GM12878 (cell line): ENCODE measurements at regions not wholly inside any gene's neighbourhood (a gene's known extent, or its start where the extent isn't known, plus 50 kb on each side); places are given as distances from the start of the nearest gene placed in this dataset.

Source experiments
- ATAC-seq: fragments of 200-7000 bp; cut with Tn5 transposase; 3 replicates; pipeline ENCODE4 v1.9.1; 2020; ENCODE audit warnings: mild to moderate bottlenecking, moderate library complexity
- BruUV-seq: library from RNA; stranded (reverse); fragments of 400-500 nt; replicated peaks from 2 replicates; lab custom pipeline; 2021; lab: Mats Ljungman, UMichigan
- CTCF ChIA-PET: fragments of 300-600 bp; sonication (Branson Sonifier 250); formaldehyde crosslinking; extraction: SDS; loops from one replicate; lab custom pipeline; 2021; ENCODE audit warnings: inconsistent platforms; lab: Yijun Ruan, JAX
- POLR2A ChIA-PET: fragments of 350-600 bp; formaldehyde crosslinking; extraction: SDS; loops from one replicate; lab custom pipeline; 2021; ENCODE audit warnings: inconsistent platforms; lab: Charles Lee
- RAD21 ChIA-PET: fragments of 300-600 bp; sonication (Branson Sonifier 250); formaldehyde crosslinking; loops from one replicate; lab custom pipeline; 2023; ENCODE audit warnings: antibody characterized with exemption; ENCODE audit not compliant: unreplicated experiment; lab: Charles Lee
- SMC1A ChIA-PET: fragments of 300-600 bp; sonication (Branson Sonifier 250); formaldehyde crosslinking; loops from one replicate; lab custom pipeline; 2023; ENCODE audit not compliant: unreplicated experiment, uncharacterized antibody; lab: Charles Lee
- DNase-seq: peaks from one replicate; pipeline ENCODE4 v3.0.0-alpha.2; 2011; ENCODE audit warnings: low read depth, low spot score
- FAIRE-seq: peaks from 3 replicates; lab custom pipeline; 2011; peaks lifted over from hg19 to GRCh38; lab: Jason Lieb, UNC
- H2AFZ ChIP-seq: 2 replicates; pipeline ENCODE4 v1.6.0; 2011; ENCODE audit warnings: low read depth, low read length, control low read depth; ENCODE audit not compliant: control insufficient read depth
- H3K27ac ChIP-seq: 2 replicates; pipeline ENCODE4 v1.5.1; 2011; ENCODE audit warnings: control low read depth; ENCODE audit not compliant: control insufficient read depth, insufficient read depth
- H3K27me3 ChIP-seq, 2 experiments: replicated peaks in 1 of 2; 2 replicates each; pipeline versions ENCODE4 v1.6.0 to v1.6.1; 2011; ENCODE audit warnings: low read length in 1 of 2; ENCODE audit not compliant: control insufficient read depth in 2 of 2, insufficient read depth in 2 of 2
- H3K36me3 ChIP-seq, 2 experiments: 2 replicates each; pipeline ENCODE4 v1.5.1; 2011; ENCODE audit warnings: low read length in 1 of 2; ENCODE audit not compliant: control insufficient read depth in 2 of 2, insufficient read depth in 2 of 2
- H3K4me1 ChIP-seq: 2 replicates; pipeline ENCODE4 v1.6.1; 2011; ENCODE audit warnings: mild to moderate bottlenecking, low read length, moderate library complexity, mixed read lengths; ENCODE audit not compliant: control insufficient read depth, insufficient read depth
- H3K4me2 ChIP-seq: 2 replicates; pipeline ENCODE4 v1.6.0; 2011; ENCODE audit warnings: control low read depth; ENCODE audit not compliant: control insufficient read depth, insufficient read depth
- H3K4me3 ChIP-seq: fragments of 200-600 bp; sonication (generic); 2 replicates; pipeline ENCODE4 v1.5.1; 2016
- H3K79me2 ChIP-seq: 2 replicates; pipeline ENCODE4 v1.6.0; 2011; ENCODE audit warnings: low read length; ENCODE audit not compliant: control insufficient read depth, insufficient read depth
- H3K9ac ChIP-seq: 2 replicates; pipeline ENCODE4 v1.8.0; 2011; ENCODE audit warnings: low read length, control low read depth, mixed read lengths; ENCODE audit not compliant: control insufficient read depth, insufficient read depth
- H3K9me3 ChIP-seq: replicated peaks from 3 replicates; pipeline ENCODE4 v1.5.1; 2011; ENCODE audit warnings: mild to moderate bottlenecking, low read length; ENCODE audit not compliant: control insufficient read depth, insufficient read depth
- H4K20me1 ChIP-seq: 2 replicates; pipeline ENCODE4 v1.6.0; 2011; ENCODE audit not compliant: control insufficient read depth, insufficient read depth
- BCLAF1 ChIP-seq: fragments of 450-650 bp; IDR thresholded peaks from 2 replicates; pipeline ENCODE4 v1.6.1; 2017; ENCODE audit warnings: antibody characterized with exemption, mild to moderate bottlenecking, moderate library complexity
- DPF2 ChIP-seq: fragments of 450-650 bp; IDR thresholded peaks from 2 replicates; pipeline ENCODE4 v1.6.1; 2017; ENCODE audit warnings: mild to moderate bottlenecking
- HCFC1 ChIP-seq: fragments of 150-350 bp; IDR thresholded peaks from 2 replicates; pipeline ENCODE4 v1.6.1; 2014; ENCODE audit warnings: low read length
- HSF1 ChIP-seq: fragments of 150-350 bp; IDR thresholded peaks from 2 replicates; pipeline ENCODE4 v1.6.1; 2014; ENCODE audit warnings: mild to moderate bottlenecking, low read depth, low read length
- MXI1 ChIP-seq: fragments of 150-350 bp; IDR thresholded peaks from 2 replicates; pipeline ENCODE4 v1.6.1; 2011; ENCODE audit warnings: low read depth, mild to moderate bottlenecking, inconsistent platforms, low read length, improper control_type of control experiment
- NFXL1 ChIP-seq: fragments of 450-650 bp; IDR thresholded peaks from 2 replicates; pipeline ENCODE4 v1.6.1; 2017; ENCODE audit warnings: antibody characterized with exemption, mild to moderate bottlenecking, borderline replicate concordance
- PAX5 ChIP-seq: IDR thresholded peaks from 2 replicates; pipeline ENCODE4 v1.6.1; 2011; ENCODE audit warnings: low read depth, low read length, borderline replicate concordance
- POLR2A ChIP-seq: IDR thresholded peaks from 2 replicates; pipeline ENCODE4 v1.6.1; 2011; ENCODE audit warnings: low read depth, mild to moderate bottlenecking, low read length
- POLR2AphosphoS5 ChIP-seq: IDR thresholded peaks from 2 replicates; pipeline ENCODE4 v1.6.1; 2011; ENCODE audit warnings: mild to moderate bottlenecking, low read length, inconsistent platforms
- SP1 ChIP-seq: IDR thresholded peaks from one replicate; pipeline ENCODE4 v1.6.1; 2011; ENCODE audit warnings: low read depth, low read length
- SREBF1 ChIP-seq: IDR thresholded peaks from 2 replicates; pipeline ENCODE4 v1.6.1; 2012; ENCODE audit warnings: mild to moderate bottlenecking, low read length
- YY1 ChIP-seq: IDR thresholded peaks from 2 replicates; pipeline ENCODE4 v1.6.1; 2011; ENCODE audit warnings: low read depth, mild to moderate bottlenecking, low read length
- WGBS: methylation state at CpG from one replicate; pipeline ENCODE4 v1.1.6; 2016; ENCODE audit warnings: low lambda C conversion rate; ENCODE audit not compliant: insufficient replicate concordance, insufficient coverage; ENCODE audit errors: missing lambda C conversion rate; 5-methylcytosine and 5-hydroxymethylcytosine counted together
- in situ Hi-C: fragments of 300-500 bp; cut with MboI; formaldehyde crosslinking; loops from 9 replicates; pipeline ENCODE4 v1.14.3; 2018; ENCODE audit warnings: mixed read lengths
- intact Hi-C: fragments of 100-400 bp; cut with micrococcal nuclease; formaldehyde crosslinking; loops from one replicate; pipeline ENCODE4 v1.14.2; 2022; ENCODE audit not compliant: unreplicated experiment
- TF ChIP-seq, protein P1 (sequence below): IDR thresholded peaks from 2 replicates; pipeline ENCODE4 v1.6.1; 2012; ENCODE audit warnings: low read depth, low read length, improper control_type of control experiment
- TF ChIP-seq, protein P2 (sequence below): IDR thresholded peaks from 2 replicates; pipeline ENCODE4 v1.6.1; 2012; ENCODE audit warnings: low read length, inconsistent platforms

DNA sequence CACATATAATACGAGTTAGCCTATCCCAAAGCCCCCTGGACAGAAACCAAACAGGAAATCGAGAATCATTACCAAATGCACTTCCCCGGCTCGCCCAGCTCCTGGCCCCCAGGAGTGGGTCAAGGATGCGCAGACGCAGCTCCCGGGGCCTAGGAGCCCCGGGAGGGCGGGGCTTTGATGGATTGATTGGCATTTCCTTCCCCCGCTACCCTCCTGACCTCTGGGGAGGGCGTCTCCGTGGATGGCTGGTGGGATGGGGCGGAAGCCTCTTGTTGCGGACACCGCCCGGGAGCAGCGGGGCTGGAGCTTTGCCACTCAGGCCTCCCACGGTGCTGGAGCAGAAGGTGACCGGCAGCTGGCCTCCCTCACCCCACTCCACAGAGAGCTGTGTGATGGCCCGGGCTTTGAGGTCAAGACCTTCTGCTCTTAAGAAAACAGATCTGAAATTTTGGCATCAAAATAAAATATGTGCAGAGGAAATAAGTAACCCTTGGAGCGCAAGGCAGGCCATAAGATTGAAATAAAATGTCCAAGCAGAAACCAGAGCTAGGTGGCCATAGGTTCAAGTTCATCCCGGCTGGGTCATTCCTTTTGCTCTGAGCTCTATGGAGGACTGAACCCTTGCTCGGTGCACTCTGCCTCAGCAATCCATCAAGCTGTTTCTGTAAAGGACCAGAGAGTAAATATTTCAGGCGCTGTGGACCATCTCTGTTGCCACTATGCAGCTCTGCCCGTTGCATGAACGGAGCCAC is 262.3 kb downstream of the SOX9 start (continued):
- TF ChIP-seq BCLAF1 (no peak), HSF1 (no peak), MXI1 (no peak), DPF2 (no peak), SP1 (no peak), SREBF1 (no peak)
- TF ChIP-seq, all 136 proteins: peak for 0

DNA sequence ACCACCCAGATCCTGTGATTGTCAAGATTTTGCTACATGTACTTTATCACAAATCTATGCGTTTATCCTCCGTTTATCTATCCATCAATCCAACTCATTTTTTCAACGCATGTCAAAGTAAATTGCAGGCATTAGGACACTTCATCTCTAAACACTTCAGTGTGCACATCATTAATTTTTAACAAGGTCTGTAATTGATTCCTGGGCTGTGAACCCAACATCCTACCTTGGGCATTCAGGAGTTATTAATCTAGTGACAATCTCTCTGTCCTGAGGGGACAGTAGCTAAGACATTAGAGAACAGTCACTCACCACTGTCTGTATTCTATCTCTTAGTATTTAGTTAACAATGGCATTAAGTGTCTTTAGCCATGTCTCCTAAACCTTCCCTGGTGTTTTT is 264.7 kb downstream of the SOX9 start:
- SMC1A ChIA-PET: no interaction called here
- ATAC-seq: no peak

More for the DNA sequence above, 264.7 kb downstream of the SOX9 start:
- POLR2A ChIA-PET: no interaction called here
- H3K79me2 ChIP-seq: no peaks in the 10 kb centered on the region
- in situ Hi-C loops: loop anchor here (25.0 kb wide), 2 partner anchors 1623 to 1748 kb away; no protein-coding TSS in a partner anchor
- intact Hi-C loops: no loop called here
- no TSS peak for BruUV-seq
- H3K4me1 ChIP-seq: peaks cover 20% of the 10 kb centered on the region
- FAIRE-seq (no peak), DNase-seq (no peak)
- no peaks in the 10 kb centered on the region for H3K27me3 ChIP-seq
- CTCF ChIA-PET: interaction anchor here (0.6 kb wide), 1 partner anchor 669 kb away, joined by 3 read pairs; no protein-coding TSS in a partner anchor
- H3K9me3 ChIP-seq: no peaks in the 10 kb centered on the region
- WGBS: 96% methylated on average over 3 of the region's 3 CpGs
- TF ChIP-seq POLR2AphosphoS5 (no peak), PAX5 (no peak), HCFC1 (no peak), POLR2A (no peak), YY1 (no peak), NFXL1 (no peak), SP1 (no peak)
- TF ChIP-seq, protein P1, sequence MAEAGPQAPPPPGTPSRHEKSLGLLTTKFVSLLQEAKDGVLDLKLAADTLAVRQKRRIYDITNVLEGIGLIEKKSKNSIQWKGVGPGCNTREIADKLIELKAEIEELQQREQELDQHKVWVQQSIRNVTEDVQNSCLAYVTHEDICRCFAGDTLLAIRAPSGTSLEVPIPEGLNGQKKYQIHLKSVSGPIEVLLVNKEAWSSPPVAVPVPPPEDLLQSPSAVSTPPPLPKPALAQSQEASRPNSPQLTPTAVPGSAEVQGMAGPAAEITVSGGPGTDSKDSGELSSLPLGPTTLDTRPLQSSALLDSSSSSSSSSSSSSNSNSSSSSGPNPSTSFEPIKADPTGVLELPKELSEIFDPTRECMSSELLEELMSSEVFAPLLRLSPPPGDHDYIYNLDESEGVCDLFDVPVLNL: no peak
- TF ChIP-seq, protein P2, sequence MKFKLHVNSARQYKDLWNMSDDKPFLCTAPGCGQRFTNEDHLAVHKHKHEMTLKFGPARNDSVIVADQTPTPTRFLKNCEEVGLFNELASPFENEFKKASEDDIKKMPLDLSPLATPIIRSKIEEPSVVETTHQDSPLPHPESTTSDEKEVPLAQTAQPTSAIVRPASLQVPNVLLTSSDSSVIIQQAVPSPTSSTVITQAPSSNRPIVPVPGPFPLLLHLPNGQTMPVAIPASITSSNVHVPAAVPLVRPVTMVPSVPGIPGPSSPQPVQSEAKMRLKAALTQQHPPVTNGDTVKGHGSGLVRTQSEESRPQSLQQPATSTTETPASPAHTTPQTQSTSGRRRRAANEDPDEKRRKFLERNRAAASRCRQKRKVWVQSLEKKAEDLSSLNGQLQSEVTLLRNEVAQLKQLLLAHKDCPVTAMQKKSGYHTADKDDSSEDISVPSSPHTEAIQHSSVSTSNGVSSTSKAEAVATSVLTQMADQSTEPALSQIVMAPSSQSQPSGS: no peak
- RAD21 ChIA-PET: no interaction called here
- H3K36me3 ChIP-seq: no peaks in the 10 kb centered on the region
- no peak overlapping the region for H3K27ac ChIP-seq
- no peak overlapping the region for H3K4me2 ChIP-seq
- no peak overlapping the region for H3K9ac ChIP-seq
- no peak overlapping the region for H2AFZ ChIP-seq
- no peak overlapping the region for H3K4me3 ChIP-seq
- H4K20me1 ChIP-seq: no peaks in the 10 kb centered on the region
